CD4-positive, alpha-beta T cell treated with Interleukin-10 for 1 hour (primary cell): ENCODE measurements at regions not wholly inside any gene's neighbourhood (a gene's known extent, or its start where the extent isn't known, plus 50 kb on each side); places are given as distances from the start of the nearest gene placed in this dataset.

Source experiments
- DNase-seq: peaks from one replicate; pipeline ENCODE4 v3.0.0-alpha.2; 2020

DNA sequence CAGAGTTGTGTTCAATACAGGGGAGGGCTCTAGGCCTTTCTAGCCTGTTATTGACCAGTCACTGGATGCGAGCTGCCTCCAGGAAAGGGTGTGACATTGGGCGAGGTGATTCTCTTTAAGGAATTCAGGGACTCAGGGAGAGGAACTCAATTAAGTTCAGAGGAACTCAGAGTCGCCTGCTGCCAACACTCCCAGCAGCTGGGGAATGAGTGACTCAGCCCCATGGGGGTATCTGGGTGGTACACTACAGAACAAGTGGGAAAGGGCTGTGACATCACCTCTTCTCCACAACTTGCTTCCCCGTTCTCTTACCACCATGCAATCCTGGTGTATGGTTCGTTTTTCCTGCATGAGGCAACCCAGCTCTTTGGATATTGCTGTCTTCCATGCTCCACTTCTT, 50.4 kb upstream of the CYRIA start:
- DNase-seq: no peak
